Retinal pigment epithelial cell (primary cell): ENCODE measurements at regions not wholly inside any gene's neighbourhood (a gene's known extent, or its start where the extent isn't known, plus 50 kb on each side); places are given as distances from the start of the nearest gene placed in this dataset.

Source experiments
- DNase-seq: peaks from one replicate; pipeline ENCODE4 v3.0.0-alpha.2; 2010; ENCODE audit warnings: low read depth
- H3K4me3 ChIP-seq: 2 replicates; pipeline ENCODE4 v1.5.1; 2011; ENCODE audit warnings: mild to moderate bottlenecking, low read length, control low read depth, moderate library complexity
- CTCF ChIP-seq: conservative IDR thresholded peaks from 2 replicates; pipeline ENCODE4 v1.5.1; 2011; ENCODE audit warnings: low read depth, low read length, control low read depth, inconsistent platforms

DNA sequence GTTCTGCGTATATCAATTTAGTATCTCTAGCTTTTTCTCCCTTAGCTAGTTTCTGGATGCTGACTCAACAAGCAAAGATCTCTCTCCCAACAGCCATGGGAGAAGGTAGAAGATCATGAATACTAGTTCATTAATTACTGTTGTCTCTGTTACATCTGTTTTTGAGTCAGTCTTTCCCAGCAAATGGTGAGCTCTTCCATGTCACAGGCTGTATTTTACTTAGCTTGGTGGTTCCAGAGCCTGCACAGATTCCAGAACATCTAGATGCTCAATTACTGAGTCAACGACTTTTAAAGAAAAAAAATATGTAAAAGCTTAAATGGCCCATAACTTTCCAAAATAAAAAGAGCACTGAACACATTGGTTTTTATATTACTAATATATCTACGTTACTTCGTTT lies 307.2 kb downstream of the NSG2 start:
- no peak for DNase-seq

DNA sequence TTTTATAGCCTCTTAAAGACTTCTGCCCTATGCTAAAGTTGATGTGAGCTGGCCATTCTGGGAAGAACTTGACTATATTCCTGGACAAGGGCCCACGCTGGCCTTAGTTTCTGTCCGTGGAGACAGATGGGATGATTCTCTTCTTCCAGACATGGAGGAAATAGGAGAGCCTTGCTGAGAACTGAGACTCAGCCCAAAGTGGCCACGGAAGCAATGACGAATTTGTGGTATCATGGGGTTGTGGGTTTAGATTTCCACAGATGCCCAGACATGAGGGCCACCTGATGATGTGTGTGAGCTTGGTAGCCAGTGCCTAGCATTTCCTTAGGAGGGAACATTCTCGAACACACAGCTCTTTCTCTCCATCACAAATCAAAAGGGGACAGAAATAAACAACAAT lies 309.1 kb downstream of the NSG2 start:
- no peak for TF ChIP-seq CTCF
- H3K4me3 ChIP-seq: no peak overlapping the region
- DNase-seq: no peak

More for the DNA sequence above, 307.2 kb downstream of the NSG2 start:
- no peak for TF ChIP-seq CTCF
- H3K4me3 ChIP-seq: no peak overlapping the region

- no peak for TF ChIP-seq CTCF
- DNase-seq: no peak
These were observed 309.7 kb downstream of the NSG2 start for GRCh38 chr5:174355208-174355612.

DNA sequence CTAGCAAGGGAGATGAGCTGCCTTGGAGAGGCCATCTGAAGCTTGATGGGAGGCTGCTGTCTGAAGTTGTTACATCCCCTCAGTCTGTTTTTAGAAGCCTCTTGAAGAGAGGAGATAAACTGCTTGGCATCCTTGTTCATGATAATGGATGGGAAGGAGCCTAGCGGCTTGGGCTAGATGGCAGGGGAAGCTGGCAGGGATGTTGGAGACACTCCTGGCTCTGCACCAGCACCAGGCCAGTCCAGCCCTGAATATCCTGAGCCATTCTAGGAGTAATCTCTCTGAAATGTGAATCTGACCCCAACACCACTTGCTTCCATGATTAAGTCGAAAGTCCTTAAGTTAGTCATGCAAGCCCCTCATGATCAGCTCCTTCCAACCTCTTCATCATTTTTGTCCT lies 310.5 kb downstream of the NSG2 start:
- TF ChIP-seq CTCF: no peak
- H3K4me3 ChIP-seq: no peak overlapping the region
- DNase-seq: no peak

More at GRCh38 chr5:174355208-174355612, 309.7 kb downstream of the NSG2 start:
- H3K4me3 ChIP-seq: no peak overlapping the region

DNA sequence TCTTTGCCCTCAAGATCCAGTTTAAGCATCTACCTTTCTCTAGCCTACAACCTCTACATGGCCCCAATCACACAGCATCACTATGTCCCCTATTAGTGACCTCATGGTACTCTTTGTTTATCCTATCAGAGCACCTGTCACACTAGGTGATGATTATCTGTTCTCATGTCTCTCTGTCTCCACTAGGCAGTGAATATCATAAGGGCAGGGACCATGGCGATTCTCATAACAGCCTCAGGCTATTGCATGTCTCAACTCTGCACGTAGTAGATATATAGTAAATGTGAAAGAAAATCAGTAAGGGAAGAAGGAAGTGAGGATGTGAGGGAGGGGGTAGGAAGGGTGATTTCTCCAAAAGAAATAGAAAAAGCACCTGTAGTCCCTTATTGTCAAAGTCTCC lies 311.0 kb downstream of the NSG2 start:
- H3K4me3 ChIP-seq: no peak overlapping the region
- no peak for DNase-seq
- no peak for TF ChIP-seq CTCF

DNA sequence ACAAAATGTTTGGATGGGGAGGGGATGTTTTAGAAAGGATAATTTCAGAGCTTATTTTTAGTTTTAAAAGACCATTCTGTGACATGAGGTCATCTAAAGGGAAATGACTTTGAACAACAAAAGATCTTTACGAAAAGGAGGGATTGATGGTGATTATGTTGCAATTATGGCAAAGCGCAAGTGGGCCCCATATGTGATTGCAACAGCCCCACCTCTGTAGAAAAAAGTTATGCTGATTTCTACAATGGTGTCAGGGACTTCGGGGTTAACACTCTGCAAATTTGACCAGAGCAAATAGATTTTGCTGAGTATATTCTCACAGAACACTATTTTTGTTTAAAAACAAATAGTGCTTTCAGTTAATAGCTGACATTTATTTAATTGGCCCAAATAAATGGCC lies 312.8 kb downstream of the NSG2 start:
- no peak overlapping the region for H3K4me3 ChIP-seq
- DNase-seq: no peak
- TF ChIP-seq CTCF: no peak

- TF ChIP-seq CTCF: no peak
- no peak for DNase-seq
- no peak overlapping the region for H3K4me3 ChIP-seq
These were observed 313.6 kb downstream of the NSG2 start for GRCh38 chr5:174359071-174359470.
